Uterus (tissue), 3 donors: ENCODE measurements at regions not wholly inside any gene's neighbourhood (a gene's known extent, or its start where the extent isn't known, plus 50 kb on each side); places are given as distances from the start of the nearest gene placed in this dataset.

Experiments
- DNase-seq, 2 donors: peaks; one replicate each; pipeline ENCODE4 v3.0.0-alpha.2; 2019 to 2020
- H3K27ac ChIP-seq, 2 donors: fragments of 200-600 bp; sonication (generic); 1 replicate in 1 of 2; 2 replicates in 1 of 2; pipeline ENCODE4 v1.5.1; 2016 to 2018
- H3K27me3 ChIP-seq, 2 donors: fragments of 200-600 bp; sonication (generic); one replicate each; pipeline ENCODE4 v1.5.1; 2018 to 2019; ENCODE audit warnings: control low read depth in 1 of 2
- H3K36me3 ChIP-seq, 2 donors: fragments of 200-600 bp; sonication (generic); one replicate each; pipeline ENCODE4 v1.5.1; 2019; ENCODE audit warnings: control low read depth in 1 of 2
- H3K4me1 ChIP-seq, 2 donors: fragments of 200-600 bp; sonication (generic); one replicate each; pipeline ENCODE4 v1.5.1; 2018 to 2019; ENCODE audit warnings: control low read depth in 1 of 2
- H3K4me3 ChIP-seq, 2 donors: fragments of 200-600 bp; sonication (generic); 1 replicate in 1 of 2; 2 replicates in 1 of 2; pipeline ENCODE4 v1.5.1; 2018 to 2019; ENCODE audit warnings: mild to moderate bottlenecking in 1 of 2
- H3K9me3 ChIP-seq, 2 donors: fragments of 200-600 bp; sonication (generic); one replicate each; pipeline ENCODE4 v1.5.1; 2019; ENCODE audit warnings: control low read depth in 1 of 2
- POLR2A ChIP-seq, 2 donors: fragments of 450-650 bp; IDR thresholded peaks; one replicate each; pipeline ENCODE4 v1.6.1; 2016; ENCODE audit warnings: antibody characterized with exemption in 2 of 2, mild to moderate bottlenecking in 1 of 2, moderate library complexity in 1 of 2
- intact Hi-C: fragments of 100-400 bp; cut with DNase I; formaldehyde crosslinking; loops from one replicate; pipeline ENCODE4 v1.15.1; 2023; ENCODE audit warnings: low total_unique reads
- TF ChIP-seq, protein P1 (sequence below), 4 experiments: fragments of 200-600 bp in 2 of 4; fragments of 450-650 bp in 2 of 4; sonication (generic) in 2 of 4; IDR thresholded peaks; one replicate each; pipeline ENCODE4 v1.5.1; 2016 to 2019; ENCODE audit warnings: antibody characterized with exemption in 4 of 4, mild to moderate bottlenecking in 2 of 4, moderate library complexity in 1 of 4
- donor health status: DM: yes; HTN: yes; CAD: no.

DNA sequence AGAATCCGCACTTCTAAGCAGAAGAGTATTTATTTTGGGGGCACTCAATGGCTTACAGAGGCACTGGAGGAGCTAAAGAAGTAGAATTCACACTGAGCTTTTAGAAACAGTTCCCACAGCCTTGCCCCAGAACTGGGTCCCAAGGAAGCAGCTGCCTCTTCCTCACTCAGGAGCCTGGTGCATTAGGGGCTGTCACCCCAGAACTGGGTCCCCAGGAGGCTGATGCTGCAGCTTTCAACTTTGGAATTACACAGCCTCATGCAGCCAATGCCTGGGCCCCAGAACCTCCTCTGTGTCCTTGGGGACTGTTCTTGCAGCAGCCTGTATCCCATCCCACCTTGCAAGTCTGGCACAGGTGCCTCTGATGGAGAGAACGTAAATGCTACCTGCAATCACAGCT is 96.4 kb downstream of the DACT2 start:
- Histone ChIP-seq H3K4me1 (no peaks in the 10 kb centered on the region), H3K27me3 (no peaks in the 10 kb centered on the region), H3K9me3 (no peaks in the 10 kb centered on the region), H3K27ac (no peak overlapping the region), H3K4me3 (no peak overlapping the region), H3K36me3 (no peaks in the 10 kb centered on the region)
- TF ChIP-seq, protein P1, sequence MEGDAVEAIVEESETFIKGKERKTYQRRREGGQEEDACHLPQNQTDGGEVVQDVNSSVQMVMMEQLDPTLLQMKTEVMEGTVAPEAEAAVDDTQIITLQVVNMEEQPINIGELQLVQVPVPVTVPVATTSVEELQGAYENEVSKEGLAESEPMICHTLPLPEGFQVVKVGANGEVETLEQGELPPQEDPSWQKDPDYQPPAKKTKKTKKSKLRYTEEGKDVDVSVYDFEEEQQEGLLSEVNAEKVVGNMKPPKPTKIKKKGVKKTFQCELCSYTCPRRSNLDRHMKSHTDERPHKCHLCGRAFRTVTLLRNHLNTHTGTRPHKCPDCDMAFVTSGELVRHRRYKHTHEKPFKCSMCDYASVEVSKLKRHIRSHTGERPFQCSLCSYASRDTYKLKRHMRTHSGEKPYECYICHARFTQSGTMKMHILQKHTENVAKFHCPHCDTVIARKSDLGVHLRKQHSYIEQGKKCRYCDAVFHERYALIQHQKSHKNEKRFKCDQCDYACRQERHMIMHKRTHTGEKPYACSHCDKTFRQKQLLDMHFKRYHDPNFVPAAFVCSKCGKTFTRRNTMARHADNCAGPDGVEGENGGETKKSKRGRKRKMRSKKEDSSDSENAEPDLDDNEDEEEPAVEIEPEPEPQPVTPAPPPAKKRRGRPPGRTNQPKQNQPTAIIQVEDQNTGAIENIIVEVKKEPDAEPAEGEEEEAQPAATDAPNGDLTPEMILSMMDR (IDR thresholded peaks at IDR 0.05) = no peak
- TF ChIP-seq POLR2A (IDR thresholded peaks at IDR 0.05) = no peak
- no peak for DNase-seq
- intact Hi-C loops = no loop called here

DNA sequence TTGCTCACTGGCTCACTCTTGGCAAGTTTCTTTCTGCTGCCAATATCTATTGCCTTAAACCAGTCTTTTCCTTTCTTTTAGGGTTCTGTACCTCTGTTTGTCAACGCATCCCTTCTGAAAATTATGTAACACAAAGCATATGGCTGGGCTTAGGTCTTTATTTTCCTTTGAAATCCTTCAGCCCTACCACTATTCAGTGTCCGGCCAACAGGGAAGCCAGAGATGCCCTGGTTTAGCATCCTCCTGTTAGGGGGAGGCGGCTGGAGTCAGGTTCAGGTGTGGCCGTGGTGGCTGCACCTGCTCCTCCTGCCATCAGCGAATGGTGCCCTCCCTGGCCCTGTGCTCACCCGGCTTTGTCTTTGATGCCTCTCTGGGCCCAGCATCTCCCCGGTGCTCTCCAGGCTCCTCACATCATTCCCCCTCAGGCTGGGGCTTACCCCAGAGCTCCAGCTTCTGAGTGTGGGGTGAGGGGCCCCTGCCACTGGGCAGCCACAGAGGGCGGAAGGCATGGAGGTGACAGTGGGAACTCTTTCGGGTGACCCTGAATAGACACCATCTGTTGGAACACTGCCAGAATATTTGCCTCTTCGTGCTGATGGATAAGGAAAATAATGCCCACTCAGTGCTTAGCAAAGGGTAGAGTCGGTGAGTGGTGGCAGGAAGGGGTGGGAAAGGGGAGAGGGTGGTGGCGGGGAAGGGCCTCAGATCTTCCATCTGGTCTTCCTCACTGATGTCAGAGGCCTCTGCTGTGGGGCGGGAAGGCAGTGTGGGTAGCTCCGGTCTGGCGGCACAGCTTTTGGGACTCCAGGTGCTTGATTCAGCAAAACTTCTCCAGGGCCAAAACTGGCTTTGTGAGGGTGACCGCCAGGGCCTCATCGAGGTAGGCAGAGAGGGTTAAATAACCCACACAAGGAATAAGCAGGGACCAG is 97.2 kb downstream of the DACT2 start:
- Histone ChIP-seq H3K9me3 (no peaks in the 10 kb centered on the region), H3K4me3 (no peak overlapping the region), H3K27ac (no peak overlapping the region), H3K36me3 (no peaks in the 10 kb centered on the region), H3K4me1 (no peaks in the 10 kb centered on the region), H3K27me3 (no peaks in the 10 kb centered on the region)
- TF ChIP-seq, protein P1 (IDR thresholded peaks at IDR 0.05) = no peak
- TF ChIP-seq POLR2A (IDR thresholded peaks at IDR 0.05) = no peak
- intact Hi-C loops = no loop called here
- no peak for DNase-seq

DNA sequence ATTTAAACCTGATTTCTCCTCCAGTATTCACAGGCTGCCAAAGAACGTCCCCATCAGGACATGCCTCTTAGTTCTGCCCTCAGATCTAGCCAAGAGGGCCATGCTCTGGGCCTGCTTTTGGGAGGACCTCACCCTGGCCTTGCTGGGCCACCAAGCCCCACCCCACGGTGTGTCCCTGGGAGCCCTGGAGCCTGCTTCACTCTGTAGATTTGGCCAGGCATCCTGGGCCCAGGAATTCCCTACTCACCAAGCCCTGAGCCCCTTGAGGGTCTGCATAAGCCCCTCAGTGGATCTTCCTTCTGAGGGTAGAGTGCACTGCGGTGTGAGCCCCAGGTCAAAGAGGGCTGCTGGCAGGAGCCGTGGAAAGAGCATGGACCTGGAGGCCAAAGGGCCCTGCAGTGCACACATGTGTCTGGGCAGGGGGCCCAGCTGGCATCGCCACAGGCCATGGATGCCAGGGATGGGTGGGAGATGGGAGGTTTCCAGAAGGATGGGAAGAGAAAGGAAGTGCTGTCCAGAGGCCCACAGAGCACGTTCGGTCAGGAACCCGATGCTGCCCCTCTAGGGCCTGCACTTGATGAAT is 98.0 kb downstream of the DACT2 start:
- Histone ChIP-seq H3K27ac (no peak overlapping the region), H3K4me1 (no peaks in the 10 kb centered on the region), H3K4me3 (no peak overlapping the region), H3K27me3 (no peaks in the 10 kb centered on the region), H3K36me3 (no peaks in the 10 kb centered on the region), H3K9me3 (no peaks in the 10 kb centered on the region)
- no peak for DNase-seq
- intact Hi-C loops = no loop called here
- TF ChIP-seq POLR2A (IDR thresholded peaks at IDR 0.05) = no peak
- TF ChIP-seq, protein P1 (IDR thresholded peaks at IDR 0.05) = no peak

DNA sequence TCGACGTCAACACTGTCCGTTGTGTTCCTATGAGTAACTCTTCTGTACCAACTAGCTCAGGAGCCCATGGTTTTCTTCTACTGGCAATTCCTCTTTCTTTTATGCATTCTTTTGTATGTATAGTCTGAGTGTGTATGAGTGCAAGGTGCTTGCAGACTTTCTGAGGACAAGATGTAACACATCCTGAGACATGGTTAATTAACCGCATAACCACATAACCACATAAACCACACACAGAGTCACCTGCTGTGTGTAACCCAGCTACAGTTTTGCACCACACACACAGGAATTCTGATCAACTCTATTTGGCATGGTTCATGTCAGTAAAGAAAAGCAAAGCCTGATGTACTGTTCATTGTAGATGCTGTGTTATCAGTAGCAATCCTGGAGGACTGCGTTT is 98.6 kb downstream of the DACT2 start:
- intact Hi-C loops = no loop called here
- no peaks in the 10 kb centered on the region for H3K36me3 ChIP-seq
- H3K27ac ChIP-seq = no peak overlapping the region
- TF ChIP-seq, protein P1 (IDR thresholded peaks at IDR 0.05) = no peak
- TF ChIP-seq POLR2A (IDR thresholded peaks at IDR 0.05) = no peak
- no peaks in the 10 kb centered on the region for H3K9me3 ChIP-seq
- H3K4me1 ChIP-seq = no peaks in the 10 kb centered on the region
- no peak for DNase-seq
- H3K4me3 ChIP-seq = no peak overlapping the region
- no peaks in the 10 kb centered on the region for H3K27me3 ChIP-seq

DNA sequence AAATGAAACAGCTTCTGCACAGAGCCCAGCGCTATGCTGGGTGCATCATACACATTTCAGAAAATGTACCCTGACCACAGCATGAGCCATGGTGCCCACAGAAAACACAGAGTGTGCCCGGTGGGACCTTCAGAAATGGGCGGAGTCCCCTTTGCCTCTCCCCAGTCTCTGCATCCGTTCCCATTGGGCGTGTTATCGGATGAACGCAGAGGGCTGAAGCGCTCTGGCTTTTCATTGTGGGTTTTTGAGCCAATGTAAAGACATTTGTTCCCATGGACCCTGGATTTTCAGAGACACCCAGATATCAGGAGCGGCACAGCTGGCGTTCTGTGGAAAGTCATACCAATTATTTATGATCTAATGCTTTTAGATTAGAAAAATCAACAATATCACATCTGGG is 99.8 kb downstream of the DACT2 start:
- TF ChIP-seq, protein P1 (IDR thresholded peaks at IDR 0.05) = no peak
- no peak for TF ChIP-seq POLR2A (IDR thresholded peaks at IDR 0.05)

More for the DNA sequence above, 99.8 kb downstream of the DACT2 start:
- Histone ChIP-seq H3K9me3 (no peaks in the 10 kb centered on the region), H3K4me3 (no peak overlapping the region), H3K27me3 (no peaks in the 10 kb centered on the region), H3K4me1 (no peaks in the 10 kb centered on the region), H3K27ac (peak overlapping the region in 1 of 2 donors; percentile 45), H3K36me3 (no peaks in the 10 kb centered on the region)
- intact Hi-C loops = no loop called here
- no peak for DNase-seq
